ENCODE measurements at regions not wholly inside any gene's neighbourhood (a gene's known extent, or its start where the extent isn't known, plus 50 kb on each side); places are given as distances from the start of the nearest gene placed in this dataset.

- no peak for DNase-seq
- WGBS, 2 donors, result 73 to 75% methylated on average over 3 of the region's 3 CpGs
These were observed 83.1 kb upstream of the GAREM1 start for GRCh38 chr18:32553640-32554365.

GRCh38 chr18:32553174-32553573 is 82.5 kb upstream of the GAREM1 start:
- 67 to 78% methylated on average over 5 of the region's 5 CpGs for WGBS, 2 donors
- H3K36me3 ChIP-seq, result no peaks in the 10 kb centered on the region
- intact Hi-C loops (cut with DNase I), result loop anchor here (5.0 kb wide), 2 partner anchors 276 to 396 kb away; no protein-coding TSS in a partner anchor
- no peak for DNase-seq
- peaks cover 0 to 6% (median 0%) of the 10 kb centered on the region in 3 donors for H3K4me1 ChIP-seq
- H3K27me3 ChIP-seq, result peaks cover 0 to 5% (median 0%) of the 10 kb centered on the region in 4 donors
- H3K27ac ChIP-seq, result no peak overlapping the region
- H3K9me3 ChIP-seq, result no peaks in the 10 kb centered on the region
- no peak overlapping the region for H3K4me3 ChIP-seq
- TF ChIP-seq POLR2A (IDR thresholded peaks at IDR 0.05), result no peak
- TF ChIP-seq CTCF (IDR thresholded peaks at IDR 0.05), result no peak

More at GRCh38 chr18:32553640-32554365, 83.1 kb upstream of the GAREM1 start:
- intact Hi-C loops (cut with DNase I), result loop anchor here (5.0 kb wide), 2 partner anchors 277 to 397 kb away; no protein-coding TSS in a partner anchor
- no peaks in the 10 kb centered on the region for H3K36me3 ChIP-seq
- H3K4me1 ChIP-seq, result peaks cover 0 to 3% (median 0%) of the 10 kb centered on the region in 3 donors
- H3K9me3 ChIP-seq, result no peaks in the 10 kb centered on the region
- H3K27me3 ChIP-seq, result peaks cover 0 to 5% (median 0%) of the 10 kb centered on the region in 4 donors
- H3K4me3 ChIP-seq, result no peak overlapping the region
- no peak overlapping the region for H3K27ac ChIP-seq
- TF ChIP-seq POLR2A (IDR thresholded peaks at IDR 0.05) (no peak), CTCF (IDR thresholded peaks at IDR 0.05) (no peak)

GRCh38 chr18:32552421-32553030 is 81.8 kb upstream of the GAREM1 start:
- H3K27ac ChIP-seq, result no peak overlapping the region
- H3K4me3 ChIP-seq, result no peak overlapping the region
- H3K36me3 ChIP-seq, result no peaks in the 10 kb centered on the region
- intact Hi-C loops (cut with DNase I), result loop anchor here (5.0 kb wide), 2 partner anchors 275 to 395 kb away; no protein-coding TSS in a partner anchor
- TF ChIP-seq POLR2A (IDR thresholded peaks at IDR 0.05), result no peak
- peak; percentile 63 to 84 (median 80) for TF ChIP-seq CTCF (IDR thresholded peaks at IDR 0.05)
- DNase-seq, result no peak
- no peaks in the 10 kb centered on the region for H3K9me3 ChIP-seq
- peaks cover 0 to 5% (median 0%) of the 10 kb centered on the region in 4 donors for H3K27me3 ChIP-seq
- 2 to 15% methylated on average over 4 of the region's 4 CpGs for WGBS, 2 donors
- H3K4me1 ChIP-seq, result peaks cover 0 to 6% (median 0%) of the 10 kb centered on the region in 3 donors

GRCh38 chr18:32550963-32551362 is 80.3 kb upstream of the GAREM1 start:
- no peak for DNase-seq
- TF ChIP-seq POLR2A (IDR thresholded peaks at IDR 0.05) (no peak), CTCF (IDR thresholded peaks at IDR 0.05) (no peak)
- no peaks in the 10 kb centered on the region for H3K9me3 ChIP-seq
- peaks cover 0 to 6% (median 0%) of the 10 kb centered on the region in 3 donors for H3K4me1 ChIP-seq
- peaks cover 0 to 5% (median 0%) of the 10 kb centered on the region in 4 donors for H3K27me3 ChIP-seq
- no peaks in the 10 kb centered on the region for H3K36me3 ChIP-seq
- intact Hi-C loops (cut with DNase I), result loop anchor here (5.0 kb wide), 2 partner anchors 274 to 394 kb away; no protein-coding TSS in a partner anchor
- no peak overlapping the region for H3K4me3 ChIP-seq
- no peak overlapping the region for H3K27ac ChIP-seq
- WGBS, 2 donors, result 45% methylated on average over 3 to 4 of the region's 4 CpGs

Measured in esophagus squamous epithelium (tissue), 5 donors.